GM19324 (cell line): ENCODE measurements at regions not wholly inside any gene's neighbourhood (a gene's known extent, or its start where the extent isn't known, plus 50 kb on each side); places are given as distances from the start of the nearest gene placed in this dataset.
"Not testable (repeated sequence)": the region's sequence is repeated elsewhere in the genome, so short reads cannot be mapped to it uniquely, and the experiment has no call there.

Experiments
- ATAC-seq: cut with Tn5 transposase; IDR thresholded peaks from one replicate; pipeline ENCODE4 v1.9.1; 2021; ENCODE audit warnings: mild to moderate bottlenecking, moderate library complexity; ENCODE audit not compliant: unreplicated experiment, low FRiP score

DNA sequence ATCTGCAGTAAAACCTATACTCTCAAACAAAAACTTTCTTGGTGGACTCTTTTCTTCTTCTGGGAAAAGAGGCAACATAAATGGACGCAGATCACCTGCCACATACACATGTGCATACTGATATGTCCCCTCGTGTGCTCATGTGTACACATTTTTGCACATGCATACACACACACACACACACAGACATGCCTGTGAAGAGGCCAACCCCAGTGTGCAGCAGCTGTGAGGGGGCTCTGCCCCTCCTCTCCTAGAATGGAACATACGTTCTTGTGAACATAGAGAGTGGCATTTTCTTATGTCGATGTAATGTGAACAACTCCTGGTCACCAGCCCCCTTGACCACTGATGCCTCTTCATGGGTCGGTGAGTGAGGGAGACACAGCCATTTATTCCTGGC lies 188.9 kb upstream of the PLGLB2 start:
- ATAC-seq, result not testable (repeated sequence)

DNA sequence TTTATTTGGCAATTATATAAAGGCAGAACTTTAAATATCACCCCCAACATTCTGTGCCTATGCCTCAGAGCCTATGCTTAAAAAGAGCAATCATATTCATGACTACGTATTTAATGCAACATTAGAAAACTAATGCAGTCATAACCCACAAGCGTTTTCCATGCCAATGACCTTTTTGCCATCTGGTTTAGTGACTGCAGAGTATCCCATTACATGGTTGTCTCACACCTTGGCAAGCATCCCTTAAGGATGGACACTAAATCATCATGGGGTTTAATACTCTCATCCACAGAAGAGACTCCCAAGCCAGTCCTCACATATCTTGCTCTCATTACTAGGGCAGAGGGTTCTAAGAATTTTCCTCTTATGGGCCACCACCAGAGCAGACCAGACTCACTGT lies 188.2 kb upstream of the PLGLB2 start:
- not testable (repeated sequence) for ATAC-seq

DNA sequence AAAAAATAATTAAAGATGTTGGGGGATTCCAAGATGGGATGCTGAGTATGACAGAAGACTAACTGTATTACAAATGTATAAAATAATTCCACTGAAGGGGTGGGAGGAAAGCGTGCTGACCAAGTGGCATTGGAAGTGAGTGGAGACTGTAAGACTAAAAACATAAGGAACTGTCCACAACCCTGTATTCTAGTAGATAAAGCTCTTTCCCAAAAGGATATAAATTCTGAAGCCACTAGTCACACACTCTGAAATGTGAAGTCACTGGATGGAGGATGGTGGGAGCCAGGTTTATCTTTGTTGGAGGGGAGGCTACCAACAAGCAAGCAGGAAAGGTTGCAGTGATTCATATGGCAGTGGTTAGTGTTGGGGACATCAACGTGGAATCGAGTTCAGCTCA lies 182.8 kb upstream of the PLGLB2 start:
- ATAC-seq, result not testable (repeated sequence)

DNA sequence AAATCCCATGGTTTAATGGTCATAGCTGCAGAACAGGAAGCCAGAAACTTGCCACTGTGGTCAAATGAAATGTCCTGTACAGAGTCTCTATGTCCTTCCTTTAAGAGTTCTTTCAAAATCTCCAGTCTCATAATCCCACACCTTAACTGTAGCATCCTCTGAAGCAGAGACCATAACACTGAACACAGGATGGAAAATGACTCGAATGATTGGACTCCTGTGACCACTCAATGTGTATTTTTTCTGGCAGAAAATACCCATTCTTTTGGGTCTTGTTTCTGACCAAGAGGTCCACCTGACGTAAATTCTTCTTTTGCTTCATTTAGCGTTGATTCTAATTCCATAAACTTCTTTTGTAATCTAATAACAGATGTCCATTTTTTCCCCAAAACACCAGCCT lies 181.4 kb upstream of the PLGLB2 start:
- not testable (repeated sequence) for ATAC-seq

DNA sequence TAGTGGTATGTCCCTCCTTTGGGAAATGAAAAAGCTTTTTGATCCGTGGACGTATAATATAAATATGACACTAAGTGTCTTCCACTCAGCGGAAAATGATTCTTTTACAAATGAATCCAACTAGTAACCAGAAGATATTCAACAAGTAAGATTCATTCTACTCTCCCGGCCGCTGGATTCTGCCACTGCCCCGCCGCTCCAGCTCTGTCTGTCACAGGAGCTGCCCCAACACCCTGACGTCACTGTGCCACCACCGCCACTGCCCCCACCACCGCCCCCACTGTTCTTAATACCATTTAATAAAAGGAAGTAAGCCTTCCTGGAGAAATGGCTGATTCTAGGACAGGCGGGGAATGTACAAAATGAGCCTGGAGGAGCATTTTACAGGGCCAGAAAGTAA lies 180.8 kb upstream of the PLGLB2 start:
- ATAC-seq, result not testable (repeated sequence)

DNA sequence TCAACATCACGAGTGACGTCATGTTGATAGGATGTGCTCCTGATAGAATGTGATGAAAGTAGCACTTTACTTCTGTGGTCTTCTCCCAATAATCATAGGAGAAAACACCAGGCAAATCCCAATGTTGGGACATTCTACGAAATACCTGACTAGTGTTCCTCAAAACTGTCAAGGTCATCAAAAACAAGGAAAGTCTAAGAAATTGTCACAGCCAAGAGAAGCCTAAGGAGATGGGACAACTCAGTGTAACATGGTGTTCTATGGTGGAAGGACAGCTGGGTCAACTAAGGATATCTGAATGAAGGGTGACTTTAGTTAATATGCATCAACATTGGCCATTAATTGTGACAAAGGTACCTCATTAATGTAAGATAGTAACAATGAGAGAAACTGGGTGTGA lies 180.0 kb upstream of the PLGLB2 start:
- not testable (repeated sequence) for ATAC-seq

DNA sequence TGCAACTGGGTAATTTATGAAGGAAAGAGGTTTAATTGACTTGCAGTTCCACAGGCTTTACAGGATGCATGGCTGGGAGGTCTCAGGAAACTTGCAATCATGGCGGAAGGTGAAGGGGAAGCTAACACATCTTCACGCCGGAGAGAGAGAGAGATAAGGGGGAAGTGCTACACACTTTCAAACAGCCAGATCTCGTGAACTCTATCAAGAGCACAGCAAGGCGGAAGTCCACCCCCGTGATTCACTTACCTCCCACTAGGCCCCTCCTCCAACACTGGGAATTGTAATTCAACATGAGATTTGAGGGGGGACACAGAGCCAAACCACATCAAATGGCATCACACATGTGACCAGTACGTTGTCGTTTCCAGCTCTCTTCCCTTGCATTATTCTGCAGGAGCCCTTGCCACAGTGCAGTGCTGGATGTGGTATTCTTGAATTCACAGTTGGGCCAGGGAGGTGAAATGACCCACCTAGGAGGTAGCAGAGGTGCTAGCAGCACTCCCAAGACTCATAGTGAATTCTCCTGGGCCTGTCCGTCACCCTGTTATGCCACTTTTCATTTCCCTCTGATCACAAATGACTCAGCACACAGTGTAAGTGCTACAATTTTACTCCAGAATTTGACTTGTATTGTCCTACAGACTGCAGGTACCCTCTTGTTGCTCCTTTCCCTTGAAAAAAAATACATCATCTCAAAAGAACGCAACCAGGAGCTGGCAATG lies 179.2 kb upstream of the PLGLB2 start:
- ATAC-seq, result not testable (repeated sequence)

DNA sequence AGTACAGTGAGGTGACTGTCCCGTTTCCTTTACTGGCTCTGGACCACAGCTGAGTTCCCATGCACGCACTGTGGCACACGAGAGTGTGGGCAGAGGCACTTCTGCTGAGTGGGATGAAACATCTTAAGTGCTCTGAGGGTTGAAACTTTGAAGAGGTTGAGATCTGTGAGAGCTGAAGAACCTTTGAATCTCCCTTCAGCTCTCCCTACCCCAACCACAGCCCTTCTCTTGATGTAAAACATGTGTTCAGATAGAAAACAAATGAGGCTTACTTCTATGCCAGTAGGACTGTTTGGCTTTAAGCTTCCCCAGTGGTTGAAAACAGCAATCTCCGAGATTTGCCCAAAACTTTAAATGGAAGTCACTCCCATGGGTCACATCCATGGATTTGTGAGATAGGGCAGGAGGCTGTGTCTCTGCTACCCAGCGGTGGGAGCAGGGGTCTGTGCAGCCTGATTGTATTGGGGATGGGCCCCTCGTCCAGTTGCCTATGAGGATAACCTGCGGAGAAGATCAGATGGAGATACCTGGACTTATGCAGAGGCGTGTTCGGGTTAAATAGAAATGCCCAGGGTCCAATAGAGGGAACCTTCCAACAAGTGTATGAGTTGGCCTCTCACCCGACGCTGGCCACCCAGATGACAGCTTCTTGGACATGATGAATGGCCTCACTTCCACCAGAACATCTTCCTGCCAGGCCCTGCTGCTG lies 178.0 kb upstream of the PLGLB2 start:
- ATAC-seq, result not testable (repeated sequence)

DNA sequence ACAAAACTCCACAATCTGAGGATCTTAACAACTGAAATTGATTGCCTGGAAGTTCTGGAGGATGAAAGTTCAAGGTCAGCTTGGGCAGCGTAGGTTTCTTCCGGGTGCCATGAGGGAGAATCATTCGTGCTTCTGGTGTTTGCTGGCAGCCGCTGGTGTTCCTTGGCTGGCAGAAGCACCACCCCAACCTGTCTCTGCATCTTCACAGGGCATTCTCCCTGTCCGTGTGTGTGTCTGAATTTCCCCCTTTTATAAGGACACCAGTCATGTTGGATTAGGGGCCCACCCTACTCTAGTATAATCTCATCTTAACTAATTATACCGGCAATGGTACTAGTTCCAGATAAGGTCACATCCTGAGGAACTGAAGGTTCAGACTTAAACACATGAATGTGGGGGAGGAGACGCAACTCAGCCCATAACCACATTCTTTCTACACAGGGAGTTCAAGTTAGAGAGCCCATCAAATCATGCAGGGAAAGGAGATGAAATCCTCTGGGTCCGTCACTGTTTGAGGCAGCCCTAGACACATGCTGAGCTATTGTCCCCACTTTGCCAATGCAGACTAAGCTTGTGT lies 175.9 kb upstream of the PLGLB2 start:
- not testable (repeated sequence) for ATAC-seq

DNA sequence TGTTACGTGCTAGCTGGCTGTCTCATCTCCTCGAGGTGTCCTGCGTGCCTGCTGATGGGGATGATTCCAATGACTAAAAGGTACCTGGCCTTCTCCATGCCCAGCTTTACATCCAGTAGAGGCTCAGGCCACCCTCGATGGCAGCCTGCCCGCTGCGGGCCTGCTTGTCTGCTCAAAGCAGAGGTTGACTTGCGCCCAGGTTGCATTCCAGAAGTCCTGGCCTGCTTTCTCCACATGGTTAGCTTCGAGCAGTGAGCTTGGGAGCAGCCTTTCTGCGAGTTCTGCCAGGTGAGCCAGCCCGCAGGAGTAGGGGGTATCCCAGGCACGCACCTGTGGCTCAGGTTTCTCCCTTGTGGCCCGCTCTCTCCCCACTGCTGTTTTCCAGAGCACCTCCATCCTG lies 175.0 kb upstream of the PLGLB2 start:
- ATAC-seq, result not testable (repeated sequence)

DNA sequence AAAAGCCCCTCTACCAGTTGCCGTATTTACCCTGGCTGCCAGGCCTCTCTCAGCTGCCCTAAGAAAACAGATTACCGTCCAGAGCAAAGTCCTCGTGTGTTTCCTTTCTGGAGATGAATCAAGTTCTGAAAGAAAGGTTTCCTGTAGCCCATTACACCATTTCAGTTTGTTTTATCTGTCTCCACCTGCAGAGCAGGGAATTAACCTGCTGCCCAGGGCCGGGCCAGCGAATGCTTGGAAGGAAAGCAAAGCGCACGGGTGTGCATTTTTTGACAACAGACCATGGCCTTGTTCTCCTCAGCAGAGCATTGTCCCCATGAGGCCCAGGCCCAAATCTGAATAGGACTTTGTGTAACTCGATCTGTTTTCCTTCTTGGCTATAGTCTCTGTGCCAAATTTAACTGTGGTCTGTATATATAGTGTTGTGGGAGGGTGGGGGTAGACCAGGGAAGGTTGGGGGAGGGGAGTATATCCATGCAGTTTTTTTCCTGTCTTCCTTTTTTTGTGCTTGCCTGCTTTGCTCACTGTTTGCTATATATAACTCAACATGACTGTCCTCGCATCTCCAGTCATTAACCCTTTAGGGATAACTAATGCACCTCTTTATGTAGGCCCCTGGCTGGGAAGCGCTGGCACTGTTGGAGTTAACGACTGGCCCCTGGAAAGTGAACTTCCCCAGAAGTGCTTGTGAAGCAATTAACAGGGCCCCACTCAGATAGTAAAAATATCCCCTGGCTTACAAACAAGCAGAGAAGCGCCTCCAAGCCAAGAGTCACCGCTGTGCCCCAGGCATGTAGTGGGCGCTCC lies 174.3 kb upstream of the PLGLB2 start:
- not testable (repeated sequence) for ATAC-seq

DNA sequence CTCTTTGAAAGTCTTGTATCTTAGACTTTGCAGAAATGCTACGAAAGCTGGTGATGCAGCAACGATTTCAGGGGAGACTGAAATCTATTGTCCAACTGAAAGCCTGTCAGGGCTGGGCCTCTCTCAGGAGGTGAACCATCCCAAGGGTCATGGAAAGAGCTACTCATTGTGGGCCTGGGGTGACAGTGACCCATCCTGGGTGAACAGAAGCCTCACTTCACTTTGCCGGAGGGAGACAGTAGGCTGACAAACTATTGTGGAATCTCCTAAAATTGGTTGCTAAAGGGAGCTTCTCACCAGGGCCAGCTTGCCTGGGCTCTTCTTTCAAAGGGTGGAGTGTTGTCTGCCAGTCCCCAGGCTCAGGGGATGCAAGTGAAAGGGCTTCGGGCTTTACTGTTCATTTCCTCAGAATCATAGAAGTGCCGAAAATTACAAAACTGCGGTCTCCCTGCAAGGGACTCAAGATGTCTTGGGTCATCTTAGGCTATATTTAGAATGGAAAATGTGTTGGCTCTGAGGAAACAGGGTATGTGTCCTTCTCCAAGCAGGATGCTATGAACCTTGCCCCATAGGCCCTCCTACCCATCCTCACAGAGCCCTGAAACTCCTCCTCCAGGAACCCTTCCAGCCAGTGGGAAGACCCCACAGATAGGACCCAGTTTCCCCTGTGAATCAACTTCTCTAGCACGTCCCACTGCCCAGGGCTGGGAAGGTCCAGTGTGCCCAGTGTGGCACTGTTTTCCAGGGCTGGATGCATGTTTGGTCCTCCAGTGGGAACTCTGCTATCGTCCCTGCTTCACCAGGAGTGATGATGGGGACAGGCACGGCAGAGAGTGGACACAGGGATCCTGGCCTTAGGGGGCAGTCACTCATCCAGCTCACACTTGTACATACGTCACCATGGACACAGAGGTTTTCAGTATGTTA lies 173.4 kb upstream of the PLGLB2 start:
- not testable (repeated sequence) for ATAC-seq

DNA sequence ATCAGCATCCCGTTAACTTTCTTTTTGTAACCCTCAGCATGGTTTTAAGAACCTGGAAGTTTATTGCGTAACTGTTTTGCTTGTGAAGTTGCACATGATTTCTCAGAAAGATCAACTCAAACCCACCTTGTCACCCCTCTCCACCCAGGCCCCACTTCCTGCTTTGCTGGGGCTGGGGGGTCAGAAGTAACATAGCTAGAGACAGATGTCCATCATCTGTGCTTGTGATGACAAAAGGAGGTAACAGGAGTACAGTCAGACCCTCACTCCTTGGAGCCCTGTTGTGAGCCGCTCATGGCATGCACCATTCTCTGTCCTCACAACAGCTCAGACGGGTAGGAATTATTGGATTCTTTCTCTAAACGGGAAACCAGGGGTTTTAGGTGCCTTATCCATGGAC lies 172.7 kb upstream of the PLGLB2 start:
- ATAC-seq, result not testable (repeated sequence)

DNA sequence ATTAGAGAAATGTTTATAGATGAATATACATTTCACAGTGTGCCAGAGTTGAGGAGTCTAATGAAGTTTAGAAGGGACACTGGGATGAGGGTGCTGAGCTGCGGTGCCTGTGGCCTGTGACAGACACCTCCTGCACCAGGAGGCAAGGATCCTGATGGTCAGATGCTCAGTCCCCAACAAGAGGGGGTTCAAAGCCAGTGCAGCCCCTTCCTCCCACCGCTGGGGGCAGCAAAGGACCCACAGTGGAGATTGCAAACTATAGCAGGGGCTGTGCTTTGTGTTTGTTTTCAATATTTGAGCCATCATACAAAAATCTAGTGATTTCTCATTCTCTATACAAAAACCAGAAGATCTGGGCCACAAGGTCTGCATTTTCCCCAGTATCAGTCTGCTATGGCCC lies 170.5 kb upstream of the PLGLB2 start:
- not testable (repeated sequence) for ATAC-seq

DNA sequence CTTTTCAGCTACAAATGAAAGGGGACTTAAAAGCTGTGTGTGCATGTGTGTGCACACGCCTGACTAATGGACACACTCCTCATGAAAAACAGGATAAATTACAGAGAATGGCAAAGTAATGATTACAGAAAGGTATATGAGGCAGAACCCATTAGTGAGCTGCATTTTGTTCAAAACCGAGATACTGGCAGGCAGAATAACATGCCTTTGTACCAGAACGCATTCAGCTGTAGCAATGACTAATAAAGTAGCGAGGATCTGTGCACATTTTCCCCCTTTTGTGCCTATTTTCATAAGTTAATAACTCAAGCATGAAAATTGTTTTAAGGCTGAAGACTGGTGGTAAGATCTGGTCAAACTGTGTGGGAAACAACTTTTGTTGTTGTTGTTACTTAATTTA lies 165.7 kb upstream of the PLGLB2 start:
- not testable (repeated sequence) for ATAC-seq

DNA sequence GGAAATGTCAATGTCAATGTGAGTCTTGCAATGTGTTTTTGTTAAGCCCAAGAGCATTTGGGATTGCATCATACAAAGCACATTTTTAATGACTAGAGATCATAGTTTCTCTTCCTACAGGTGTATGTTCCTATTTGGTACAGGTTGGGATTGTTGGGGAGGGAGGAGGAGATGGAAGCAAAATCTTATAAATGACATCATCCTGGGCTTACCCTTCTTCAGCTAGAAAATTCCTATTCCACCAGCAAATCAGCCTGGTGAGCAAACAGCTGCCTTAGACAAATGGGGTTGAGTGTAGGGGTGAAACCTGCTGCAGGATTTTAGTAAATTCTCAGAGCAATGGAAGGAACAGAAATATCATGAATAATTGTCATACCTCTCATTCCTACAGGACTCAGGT lies 165.3 kb upstream of the PLGLB2 start:
- ATAC-seq, result not testable (repeated sequence)

DNA sequence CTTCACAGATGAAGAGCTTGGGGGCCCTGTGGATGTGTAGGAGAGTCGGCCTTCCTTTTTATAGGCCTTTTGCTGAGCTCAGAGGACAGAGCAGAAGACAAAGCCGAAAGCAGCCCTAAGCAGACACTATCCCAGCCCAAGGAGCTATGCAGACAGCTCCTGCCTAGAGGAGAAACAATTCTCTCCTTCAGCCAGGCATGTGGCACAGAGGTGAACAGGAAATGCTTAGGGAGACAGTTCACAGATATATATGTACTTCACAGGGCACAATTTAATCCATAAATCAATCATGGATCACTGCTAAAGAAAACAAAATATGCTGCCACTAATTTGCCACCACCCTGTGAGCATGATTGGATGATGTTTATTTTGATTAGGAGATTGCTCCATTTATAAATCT lies 164.5 kb upstream of the PLGLB2 start:
- ATAC-seq, result not testable (repeated sequence)

DNA sequence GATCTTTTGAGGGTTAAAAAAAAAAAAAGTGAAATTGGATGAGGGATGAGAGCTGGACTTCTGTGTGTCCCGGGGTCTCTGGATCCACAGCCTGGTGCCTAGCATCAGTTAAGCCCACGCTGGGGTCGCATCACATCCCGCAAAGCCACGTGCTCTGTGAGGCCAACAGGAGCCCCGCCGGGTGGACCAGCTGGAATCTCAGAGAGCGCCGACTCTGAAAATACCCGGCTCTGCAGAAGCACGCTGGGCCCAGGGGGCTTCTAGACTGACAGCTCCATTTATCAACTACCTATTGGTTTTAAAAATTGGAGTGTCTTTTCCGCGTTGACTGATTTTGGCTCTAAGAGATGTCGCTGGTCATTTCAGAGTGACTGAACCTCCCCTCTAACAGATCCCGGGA lies 164.1 kb upstream of the PLGLB2 start:
- ATAC-seq, result not testable (repeated sequence)

DNA sequence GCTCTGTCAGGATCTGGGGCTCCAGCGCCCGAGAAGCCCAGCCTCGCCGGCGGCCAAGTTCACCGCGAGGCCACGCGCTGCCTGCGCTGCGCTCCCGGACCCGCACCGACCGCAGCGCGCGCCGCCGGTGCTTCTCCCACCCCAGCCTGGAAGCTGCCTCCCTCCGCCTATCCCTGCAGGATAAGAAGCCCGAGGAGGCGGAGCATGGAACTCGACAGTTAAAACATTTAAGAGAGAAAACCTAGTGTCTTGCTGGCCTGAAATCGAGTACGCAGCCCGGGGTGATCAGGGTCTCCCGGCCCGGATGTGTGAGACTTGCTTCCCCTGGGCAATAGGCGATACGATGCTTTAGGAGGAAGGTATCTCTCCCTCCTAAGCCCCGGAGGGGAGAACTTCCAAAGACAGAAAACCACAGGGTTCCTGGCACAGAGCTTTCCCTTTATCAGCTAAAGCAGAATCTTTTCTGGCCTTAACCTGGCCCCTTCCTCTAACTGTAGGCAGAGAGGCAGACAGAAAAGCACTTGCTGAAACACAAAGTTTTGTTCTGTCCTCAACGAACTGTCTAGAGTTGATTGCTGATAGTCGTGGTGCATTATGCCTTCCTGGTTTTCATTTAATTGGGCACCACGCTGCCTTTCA lies 163.5 kb upstream of the PLGLB2 start:
- not testable (repeated sequence) for ATAC-seq
